HFFc6 (cell line): ENCODE measurements at regions not wholly inside any gene's neighbourhood (a gene's known extent, or its start where the extent isn't known, plus 50 kb on each side); places are given as distances from the start of the nearest gene placed in this dataset.
"Not testable (repeated sequence)": the region's sequence is repeated elsewhere in the genome, so short reads cannot be mapped to it uniquely, and the experiment has no call there.

Experiments used
- DNase-seq: peaks from one replicate; pipeline ENCODE4 v3.0.0-alpha.2; 2018
- H3K27ac Mint-ChIP-seq: 2 replicates; pipeline ENCODE4 v1.8.0; 2020; ENCODE audit warnings: mild to moderate bottlenecking, mixed read lengths
- H3K27me3 Mint-ChIP-seq: 2 replicates; pipeline ENCODE4 v1.8.0; 2021; ENCODE audit warnings: mild to moderate bottlenecking, moderate library complexity, mixed read lengths; ENCODE audit not compliant: insufficient read depth
- H3K36me3 Mint-ChIP-seq: 2 replicates; pipeline ENCODE4 v1.8.0; 2021; ENCODE audit warnings: low read depth, mixed read lengths
- H3K4me1 Mint-ChIP-seq: 2 replicates; pipeline ENCODE4 v1.8.0; 2020; ENCODE audit warnings: low read depth, mixed read lengths
- H3K4me3 Mint-ChIP-seq: 2 replicates; pipeline ENCODE4 v1.8.0; 2020; ENCODE audit warnings: mild to moderate bottlenecking, moderate library complexity, mixed read lengths
- H3K9me3 Mint-ChIP-seq: 2 replicates; pipeline ENCODE4 v1.8.0; 2020; ENCODE audit warnings: mild to moderate bottlenecking, mixed read lengths
- CTCF ChIP-seq: fragments of 200-600 bp; sonication (generic); IDR thresholded peaks from 2 replicates; pipeline ENCODE4 v1.5.0; 2021; ENCODE audit warnings: antibody characterized with exemption, mild to moderate bottlenecking

GRCh38 chr14:89509891-89510290 lies 92.9 kb upstream of the FOXN3 start:
- no peak for TF ChIP-seq CTCF
- peaks cover 11% of the 10 kb centered on the region; the same call in 1 of the 2 replicates for H3K36me3 Mint-ChIP-seq
- no peak overlapping the region for H3K4me3 Mint-ChIP-seq
- H3K27me3 Mint-ChIP-seq: no peaks in the 10 kb centered on the region
- DNase-seq: no peak
- no peaks in the 10 kb centered on the region for H3K9me3 Mint-ChIP-seq
- peaks cover 52% of the 10 kb centered on the region for H3K4me1 Mint-ChIP-seq
- H3K27ac Mint-ChIP-seq: peak overlapping the region; percentile 62

- Mint-ChIP-seq H3K27ac (no peak overlapping the region; the same call in 1 of the 2 replicates), H3K36me3 (peaks cover 13% of the 10 kb centered on the region; the same call in 1 of the 2 replicates), H3K27me3 (no peaks in the 10 kb centered on the region), H3K4me1 (peaks cover 62% of the 10 kb centered on the region), H3K4me3 (no peak overlapping the region), H3K9me3 (no peaks in the 10 kb centered on the region)
- TF ChIP-seq CTCF: no peak
- no peak for DNase-seq
Measured at GRCh38 chr14:89508863-89509262, 91.8 kb upstream of the FOXN3 start.

GRCh38 chr14:89507926-89508460 lies 91.0 kb upstream of the FOXN3 start:
- peaks cover 16% of the 10 kb centered on the region; the same call in 1 of the 2 replicates for H3K36me3 Mint-ChIP-seq
- H3K27ac Mint-ChIP-seq: peak overlapping the region; percentile 58
- H3K27me3 Mint-ChIP-seq: no peaks in the 10 kb centered on the region
- H3K4me1 Mint-ChIP-seq: peaks cover 68% of the 10 kb centered on the region
- H3K9me3 Mint-ChIP-seq: no peaks in the 10 kb centered on the region
- peak; percentile 50 for DNase-seq
- no peak for TF ChIP-seq CTCF
- H3K4me3 Mint-ChIP-seq: no peak overlapping the region; the same call in 1 of the 2 replicates

GRCh38 chr14:89507521-89507920 lies 90.5 kb upstream of the FOXN3 start:
- no peaks in the 10 kb centered on the region for H3K9me3 Mint-ChIP-seq
- no peaks in the 10 kb centered on the region for H3K27me3 Mint-ChIP-seq
- no peak for TF ChIP-seq CTCF
- DNase-seq: peak; percentile 72
- H3K27ac Mint-ChIP-seq: peak overlapping the region; percentile 58; the same call in 1 of the 2 replicates
- H3K4me3 Mint-ChIP-seq: peak overlapping the region; percentile 24
- H3K4me1 Mint-ChIP-seq: peaks cover 73% of the 10 kb centered on the region
- H3K36me3 Mint-ChIP-seq: peaks cover 16% of the 10 kb centered on the region; the same call in 1 of the 2 replicates

- peaks cover 16% of the 10 kb centered on the region; the same call in 1 of the 2 replicates for H3K36me3 Mint-ChIP-seq
- not testable (repeated sequence) for DNase-seq, H3K27me3 Mint-ChIP-seq, H3K9me3 Mint-ChIP-seq
- peak overlapping the region; percentile 58; the same call in 1 of the 2 replicates for H3K27ac Mint-ChIP-seq
- peaks cover 73% of the 10 kb centered on the region for H3K4me1 Mint-ChIP-seq
- H3K4me3 Mint-ChIP-seq: peak overlapping the region; percentile 24; the same call in 1 of the 2 replicates
Measured at GRCh38 chr14:89506891-89507452, 89.9 kb upstream of the FOXN3 start.

- Mint-ChIP-seq H3K9me3 (no peaks in the 10 kb centered on the region), H3K27me3 (no peaks in the 10 kb centered on the region), H3K36me3 (peaks cover 13% of the 10 kb centered on the region; the same call in 1 of the 2 replicates), H3K4me3 (peak overlapping the region; percentile 39), H3K27ac (peak overlapping the region; percentile 88), H3K4me1 (peaks cover 67% of the 10 kb centered on the region)
- no peak for TF ChIP-seq CTCF
- peak; percentile 73 for DNase-seq
Measured at GRCh38 chr14:89504602-89505313, 87.7 kb upstream of the FOXN3 start.
